ENCODE measurements at regions not wholly inside any gene's neighbourhood (a gene's known extent, or its start where the extent isn't known, plus 50 kb on each side); places are given as distances from the start of the nearest gene placed in this dataset.

DNA sequence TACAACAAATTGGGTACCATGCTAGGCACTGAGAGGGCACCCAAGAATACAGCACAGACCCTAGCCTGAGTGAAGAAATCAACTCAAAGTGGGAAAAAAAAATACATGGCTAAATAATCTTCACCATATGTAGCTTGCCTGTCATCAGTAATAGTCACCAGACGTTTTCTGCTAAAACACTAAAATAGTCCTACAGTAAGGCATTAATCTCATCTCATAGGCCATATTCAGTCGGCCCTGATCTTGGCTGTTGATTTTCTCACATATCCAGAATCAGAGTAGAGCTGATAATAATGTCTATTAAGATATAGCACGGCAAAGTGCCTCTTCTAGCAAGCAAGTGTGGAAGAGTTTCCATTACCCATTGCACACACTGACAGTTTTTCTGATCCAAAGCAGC, 322.1 kb upstream of the SLC30A5 start:
- Histone ChIP-seq H3F3A (replicated peaks; ENCODE audit: insufficient read depth) (no peaks in the 10 kb centered on the region), H3K9me2 (no peaks in the 10 kb centered on the region), H3K36me3 (replicated peaks in 1 of 2; ENCODE audit: control insufficient read depth in 1 of 2, insufficient read depth in 2 of 2, low read length in 1 of 2) (no peaks in the 10 kb centered on the region), H2AFZ (ENCODE audit: low read depth) (no peak overlapping the region), H3K4me3 (ENCODE audit: low read depth in 2 of 2, low read length in 1 of 2) (no peak overlapping the region), H3K9me3 (no peaks in the 10 kb centered on the region), H4K20me1 (ENCODE audit: insufficient read depth) (no peaks in the 10 kb centered on the region), H3K27ac (ENCODE audit: low read depth in 2 of 2, low read length in 1 of 2) (peak overlapping the region in 1 of 2 experiments; percentile 76; a peak in 2 of 4 replicates), H3K4me2 (no peak overlapping the region), H3K79me2 (ENCODE audit: insufficient read depth) (no peaks in the 10 kb centered on the region), H3K27me3 (ENCODE audit: insufficient read depth) (no peaks in the 10 kb centered on the region), H3K4me1 (ENCODE audit: control insufficient read depth in 1 of 2, insufficient read depth in 2 of 2, low read depth in 1 of 2, low read length in 1 of 2) (peaks cover 0 to 18% of the 10 kb centered on the region in 2 experiments; a peak in 2 of 4 replicates), H3K9ac (no peak overlapping the region)
- CTCF ChIA-PET, result no interaction called here
- peak; percentile 30 for DNase-seq
- 15% methylated on average over 3 of the region's 3 CpGs for WGBS (ENCODE audit: low lambda C conversion rate)
- POLR2A ChIA-PET, result interaction anchor here (0.5 to 0.6 kb wide), 2 partner anchors 114 to 191 kb away, joined by 3 to 4 read pairs; no protein-coding TSS in a partner anchor
- TF ChIP-seq EP300 (IDR thresholded peaks at IDR 0.05; ENCODE audit: borderline replicate concordance in 1 of 2, low read depth in 1 of 2, low read length in 1 of 2) (0 out of 4 replicates have a peak, but pooled peaks of 1 of the 2 experiments have one; percentile 15), RCOR1 (IDR thresholded peaks at IDR 0.05; ENCODE audit: low read length) (0 out of 2 replicates have a peak, but pooled peaks have one; percentile 53), GATA2 (CRISPR knock-in tag; IDR thresholded peaks at IDR 0.05) (peak; percentile 69), RAD21 (IDR thresholded peaks at IDR 0.05; ENCODE audit: low read length) (no peak)

DNA sequence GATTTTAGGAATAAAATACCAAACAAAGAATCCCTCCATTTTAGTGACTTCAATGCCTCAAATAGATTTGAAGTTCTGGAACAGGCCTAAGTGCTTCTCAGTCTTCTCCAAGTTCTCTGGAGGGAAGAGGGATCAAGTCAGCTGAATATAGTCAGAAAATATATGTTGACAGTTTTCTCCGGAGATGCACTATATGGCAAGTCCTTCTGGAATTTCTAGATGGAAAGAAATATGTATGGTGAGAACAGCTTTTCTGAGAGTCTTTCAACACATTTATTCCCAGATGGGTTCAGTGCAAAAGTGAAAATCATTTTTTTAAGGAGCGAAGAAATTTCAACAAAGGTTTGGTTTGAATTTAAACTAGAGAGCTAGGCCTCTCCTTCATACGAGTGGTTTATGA, 317.4 kb upstream of the SLC30A5 start:
- WGBS (ENCODE audit: low lambda C conversion rate), result 54% methylated on average over 3 of the region's 3 CpGs

More for the DNA sequence above, 317.4 kb upstream of the SLC30A5 start:
- H3K27me3 ChIP-seq (ENCODE audit: insufficient read depth), result no peaks in the 10 kb centered on the region
- peaks cover 0 to 11% of the 10 kb centered on the region in 2 experiments; a peak in 2 of 4 replicates for H3K4me1 ChIP-seq (ENCODE audit: control insufficient read depth in 1 of 2, insufficient read depth in 2 of 2, low read depth in 1 of 2, low read length in 1 of 2)
- CTCF ChIA-PET, result no interaction called here
- H3K4me3 ChIP-seq (ENCODE audit: low read depth in 2 of 2, low read length in 1 of 2), result no peak overlapping the region
- H3K4me2 ChIP-seq, result no peak overlapping the region
- H3K9me3 ChIP-seq, result no peaks in the 10 kb centered on the region
- no peak for DNase-seq
- no peaks in the 10 kb centered on the region for H4K20me1 ChIP-seq (ENCODE audit: insufficient read depth)
- H3K27ac ChIP-seq (ENCODE audit: low read depth in 2 of 2, low read length in 1 of 2), result no peak overlapping the region
- POLR2A ChIA-PET, result no interaction called here
- TF ChIP-seq JUND (IDR thresholded peaks at IDR 0.05), result no peak
- no peak for TF ChIP-seq MXI1 (IDR thresholded peaks at IDR 0.05; ENCODE audit: low read depth, low read length)
- no peak for TF ChIP-seq RXRA (IDR thresholded peaks at IDR 0.05; ENCODE audit: borderline replicate concordance, low read depth)
- no peak for TF ChIP-seq NRF1 (IDR thresholded peaks at IDR 0.05; ENCODE audit: low read depth, low read length)
- TF ChIP-seq, protein P1, sequence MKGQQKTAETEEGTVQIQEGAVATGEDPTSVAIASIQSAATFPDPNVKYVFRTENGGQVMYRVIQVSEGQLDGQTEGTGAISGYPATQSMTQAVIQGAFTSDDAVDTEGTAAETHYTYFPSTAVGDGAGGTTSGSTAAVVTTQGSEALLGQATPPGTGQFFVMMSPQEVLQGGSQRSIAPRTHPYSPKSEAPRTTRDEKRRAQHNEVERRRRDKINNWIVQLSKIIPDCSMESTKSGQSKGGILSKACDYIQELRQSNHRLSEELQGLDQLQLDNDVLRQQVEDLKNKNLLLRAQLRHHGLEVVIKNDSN (IDR thresholded peaks at IDR 0.05; ENCODE audit: borderline replicate concordance, low read depth), result no peak
- no peak for TF ChIP-seq EZH2phosphoT487 (IDR thresholded peaks at IDR 0.05; ENCODE audit: borderline replicate concordance, low read depth)
- no peak for TF ChIP-seq POLR2AphosphoS5 (IDR thresholded peaks at IDR 0.05; ENCODE audit: low read depth, low read length)
- TF ChIP-seq, protein P2, sequence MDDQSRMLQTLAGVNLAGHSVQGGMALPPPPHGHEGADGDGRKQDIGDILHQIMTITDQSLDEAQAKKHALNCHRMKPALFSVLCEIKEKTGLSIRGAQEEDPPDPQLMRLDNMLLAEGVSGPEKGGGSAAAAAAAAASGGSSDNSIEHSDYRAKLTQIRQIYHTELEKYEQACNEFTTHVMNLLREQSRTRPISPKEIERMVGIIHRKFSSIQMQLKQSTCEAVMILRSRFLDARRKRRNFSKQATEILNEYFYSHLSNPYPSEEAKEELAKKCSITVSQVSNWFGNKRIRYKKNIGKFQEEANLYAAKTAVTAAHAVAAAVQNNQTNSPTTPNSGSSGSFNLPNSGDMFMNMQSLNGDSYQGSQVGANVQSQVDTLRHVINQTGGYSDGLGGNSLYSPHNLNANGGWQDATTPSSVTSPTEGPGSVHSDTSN (IDR thresholded peaks at IDR 0.05), result no peak
- no peak for TF ChIP-seq YY1 (IDR thresholded peaks at IDR 0.05; ENCODE audit: low read depth)
- TF ChIP-seq EP300 (IDR thresholded peaks at IDR 0.05; ENCODE audit: borderline replicate concordance in 1 of 2, low read depth in 1 of 2, low read length in 1 of 2), result no peak
- TF ChIP-seq, protein P3, sequence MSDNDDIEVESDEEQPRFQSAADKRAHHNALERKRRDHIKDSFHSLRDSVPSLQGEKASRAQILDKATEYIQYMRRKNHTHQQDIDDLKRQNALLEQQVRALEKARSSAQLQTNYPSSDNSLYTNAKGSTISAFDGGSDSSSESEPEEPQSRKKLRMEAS (IDR thresholded peaks at IDR 0.05; ENCODE audit: low read depth), result no peak
- TF ChIP-seq ELF1 (IDR thresholded peaks at IDR 0.05), result no peak
- TF ChIP-seq, protein P4, sequence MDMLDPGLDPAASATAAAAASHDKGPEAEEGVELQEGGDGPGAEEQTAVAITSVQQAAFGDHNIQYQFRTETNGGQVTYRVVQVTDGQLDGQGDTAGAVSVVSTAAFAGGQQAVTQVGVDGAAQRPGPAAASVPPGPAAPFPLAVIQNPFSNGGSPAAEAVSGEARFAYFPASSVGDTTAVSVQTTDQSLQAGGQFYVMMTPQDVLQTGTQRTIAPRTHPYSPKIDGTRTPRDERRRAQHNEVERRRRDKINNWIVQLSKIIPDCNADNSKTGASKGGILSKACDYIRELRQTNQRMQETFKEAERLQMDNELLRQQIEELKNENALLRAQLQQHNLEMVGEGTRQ (IDR thresholded peaks at IDR 0.05; ENCODE audit: borderline replicate concordance, low read depth, low read length), result no peak
- TF ChIP-seq TCF12 (IDR thresholded peaks at IDR 0.05), result no peak
- TF ChIP-seq RCOR1 (IDR thresholded peaks at IDR 0.05; ENCODE audit: low read length), result no peak
- no peak for TF ChIP-seq MEF2A (IDR thresholded peaks at IDR 0.05; ENCODE audit: borderline replicate concordance, low read depth)
- no peak for TF ChIP-seq SIN3A (IDR thresholded peaks at IDR 0.05; ENCODE audit: borderline replicate concordance, low read depth, low read length)
- TF ChIP-seq SMC3 (IDR thresholded peaks at IDR 0.05; ENCODE audit: low read depth, low read length), result no peak
- no peak for TF ChIP-seq GATA2 (CRISPR knock-in tag; IDR thresholded peaks at IDR 0.05)
- no peaks in the 10 kb centered on the region for H3K36me3 ChIP-seq (replicated peaks in 1 of 2; ENCODE audit: control insufficient read depth in 1 of 2, insufficient read depth in 2 of 2, low read length in 1 of 2)
- no peaks in the 10 kb centered on the region for H3K79me2 ChIP-seq (ENCODE audit: insufficient read depth)
- no peak overlapping the region for H3K9ac ChIP-seq
- H3K9me2 ChIP-seq, result no peaks in the 10 kb centered on the region
- H2AFZ ChIP-seq (ENCODE audit: low read depth), result no peak overlapping the region
- no peaks in the 10 kb centered on the region for H3F3A ChIP-seq (replicated peaks; ENCODE audit: insufficient read depth)
